BJ (cell line): ENCODE measurements at regions not wholly inside any gene's neighbourhood (a gene's known extent, or its start where the extent isn't known, plus 50 kb on each side); places are given as distances from the start of the nearest gene placed in this dataset.

Experiments
- CTCF ChIA-PET: fragments of 350-600 bp; formaldehyde crosslinking; extraction: SDS; loops from one replicate; lab custom pipeline; 2021; ENCODE audit warnings: antibody characterized with exemption, inconsistent platforms; lab: Yijun Ruan, JAX
- POLR2A ChIA-PET: fragments of 300-600 bp; sonication (Branson Sonifier 250); formaldehyde crosslinking; extraction: SDS; loops from one replicate; lab custom pipeline; 2021; ENCODE audit warnings: antibody characterized with exemption; lab: Charles Lee
- DNase-seq: peaks from one replicate; pipeline ENCODE4 v3.0.0-alpha.2; 2011; ENCODE audit warnings: low read depth
- H3K27me3 ChIP-seq: 2 replicates; pipeline ENCODE4 v1.6.0; 2011; ENCODE audit warnings: low read length; ENCODE audit not compliant: control insufficient read depth, insufficient read depth
- H3K36me3 ChIP-seq: 2 replicates; pipeline ENCODE4 v1.5.1; 2011; ENCODE audit warnings: low read length; ENCODE audit not compliant: control insufficient read depth, insufficient read depth
- H3K4me3 ChIP-seq: 2 replicates; pipeline ENCODE4 v1.5.1; 2011; ENCODE audit warnings: low read depth, mild to moderate bottlenecking, control low read depth, low read length
- CTCF ChIP-seq: IDR thresholded peaks from 2 replicates; pipeline ENCODE4 v1.5.1; 2011; ENCODE audit warnings: low read depth, mild to moderate bottlenecking, control low read depth, inconsistent platforms, low read length, moderate library complexity; ENCODE audit not compliant: insufficient read depth

- ChIA-PET CTCF (interaction anchor here (1.3 kb wide), 1 partner anchor 11 kb away, joined by 3 read pairs; no protein-coding TSS in a partner anchor), POLR2A (no interaction called here)
- H3K36me3 ChIP-seq = no peaks in the 10 kb centered on the region
- no peak for TF ChIP-seq CTCF
- no peaks in the 10 kb centered on the region for H3K27me3 ChIP-seq
- no peak for DNase-seq
- no peak overlapping the region for H3K4me3 ChIP-seq
Observed at GRCh38 chr6:144862769-144863168, 577.6 kb downstream of the UTRN start.

GRCh38 chr6:144867761-144868160 is 582.6 kb downstream of the UTRN start:
- POLR2A ChIA-PET = no interaction called here
- CTCF ChIA-PET = interaction anchor here (1.0 kb wide), 1 partner anchor 10 kb away, joined by 3 read pairs; no protein-coding TSS in a partner anchor
- Histone ChIP-seq H3K27me3 (no peaks in the 10 kb centered on the region), H3K36me3 (no peaks in the 10 kb centered on the region), H3K4me3 (no peak overlapping the region)
- TF ChIP-seq CTCF = no peak
- no peak for DNase-seq

- POLR2A ChIA-PET = no interaction called here
- no peak overlapping the region for H3K4me3 ChIP-seq
- no peaks in the 10 kb centered on the region for H3K27me3 ChIP-seq
- DNase-seq = no peak
- CTCF ChIA-PET = no interaction called here
- TF ChIP-seq CTCF = no peak
- H3K36me3 ChIP-seq = no peaks in the 10 kb centered on the region
Observed at GRCh38 chr6:144870782-144871181, 585.6 kb downstream of the UTRN start.

- no peak overlapping the region for H3K4me3 ChIP-seq
- ChIA-PET CTCF (interaction anchor here (1.5 kb wide), 1 partner anchor 12 kb away, joined by 3 read pairs; no protein-coding TSS in a partner anchor), POLR2A (no interaction called here)
- no peak for DNase-seq
- H3K36me3 ChIP-seq = no peaks in the 10 kb centered on the region
- no peak for TF ChIP-seq CTCF
- no peaks in the 10 kb centered on the region for H3K27me3 ChIP-seq
Observed at GRCh38 chr6:144873623-144874378, 588.7 kb downstream of the UTRN start.

- Histone ChIP-seq H3K4me3 (no peak overlapping the region), H3K27me3 (no peaks in the 10 kb centered on the region), H3K36me3 (no peaks in the 10 kb centered on the region)
- no peak for TF ChIP-seq CTCF
- no peak for DNase-seq
- POLR2A ChIA-PET = no interaction called here
- CTCF ChIA-PET = no interaction called here
Observed at GRCh38 chr6:144876689-144877088, 591.6 kb downstream of the UTRN start.
